OCI-LY7 (cell line): ENCODE measurements at regions not wholly inside any gene's neighbourhood (a gene's known extent, or its start where the extent isn't known, plus 50 kb on each side); places are given as distances from the start of the nearest gene placed in this dataset.

Source experiments
- BruUV-seq: library from RNA; stranded (reverse); fragments of 400-500 nt; replicated peaks from 2 replicates; lab custom pipeline; 2021; lab: Mats Ljungman, UMichigan
- CTCF ChIA-PET: fragments of 300-600 bp; sonication (Branson Sonifier 250); formaldehyde crosslinking; loops from one replicate; lab custom pipeline; 2022; ENCODE audit warnings: antibody characterized with exemption; ENCODE audit not compliant: unreplicated experiment; lab: Charles Lee
- POLR2A ChIA-PET: fragments of 300-600 bp; sonication (Branson Sonifier 250); formaldehyde crosslinking; loops from one replicate; lab custom pipeline; 2022; ENCODE audit warnings: antibody characterized with exemption; lab: Charles Lee
- DNase-seq: peaks from one replicate; pipeline ENCODE4 v3.0.0-alpha.2; 2015; ENCODE audit warnings: low spot score
- H2AFZ ChIP-seq: fragments of 200-600 bp; sonication (generic), shearing (Covaris generic); 2 replicates; pipeline ENCODE4 v1.6.1; 2014; ENCODE audit warnings: mild to moderate bottlenecking, antibody characterized with exemption, low read length, moderate library complexity
- H3K27ac ChIP-seq: fragments of 200-600 bp; sonication (generic); 2 replicates; pipeline ENCODE4 v1.5.1; 2014; ENCODE audit warnings: mixed run types, low read depth, mild to moderate bottlenecking, moderate library complexity, low read length, inconsistent platforms; ENCODE audit not compliant: poor library complexity, severe bottlenecking
- H3K36me3 ChIP-seq: fragments of 200-600 bp; sonication (generic); 2 replicates; pipeline ENCODE4 v1.6.1; 2014; ENCODE audit warnings: mild to moderate bottlenecking, antibody characterized with exemption, low read length, moderate library complexity, mixed read lengths; ENCODE audit not compliant: insufficient read depth
- H3K4me1 ChIP-seq: fragments of 200-600 bp; sonication (generic); 2 replicates; pipeline ENCODE4 v1.5.1; 2014; ENCODE audit warnings: mild to moderate bottlenecking, low read length; ENCODE audit not compliant: insufficient read depth, poor library complexity, severe bottlenecking
- H3K4me2 ChIP-seq: fragments of 200-600 bp; sonication (generic); 2 replicates; pipeline ENCODE4 v1.6.1; 2014; ENCODE audit warnings: mild to moderate bottlenecking, low read length
- H3K4me3 ChIP-seq: fragments of 200-600 bp; sonication (generic); 2 replicates; pipeline ENCODE4 v1.5.1; 2014; ENCODE audit warnings: mild to moderate bottlenecking, low read depth, low read length; ENCODE audit not compliant: poor library complexity, severe bottlenecking
- H3K79me2 ChIP-seq: fragments of 200-600 bp; sonication (generic); 2 replicates; pipeline ENCODE4 v1.6.1; 2016; ENCODE audit warnings: low read depth, mild to moderate bottlenecking, low read length, moderate library complexity, mixed read lengths; ENCODE audit not compliant: insufficient read depth
- H3K9me2 ChIP-seq: fragments of 200-600 bp; sonication (generic); 2 replicates; pipeline ENCODE4 v1.6.1; 2016; ENCODE audit warnings: mild to moderate bottlenecking, low read length, mixed read lengths; ENCODE audit not compliant: insufficient read depth
- H3K9me3 ChIP-seq: fragments of 200-600 bp; sonication (generic); 2 replicates; pipeline ENCODE4 v1.6.1; 2014; ENCODE audit warnings: mild to moderate bottlenecking, mixed run types, low read length, mixed read lengths
- H4K20me1 ChIP-seq: fragments of 200-600 bp; sonication (generic); 2 replicates; pipeline ENCODE4 v1.6.1; 2014; ENCODE audit warnings: mild to moderate bottlenecking, antibody characterized with exemption, low read length, moderate library complexity, mixed read lengths; ENCODE audit not compliant: insufficient read depth
- EZH2phosphoT487 ChIP-seq: fragments of 200-600 bp; sonication (generic); IDR thresholded peaks from 2 replicates; pipeline ENCODE4 v1.6.1; 2018; ENCODE audit warnings: low read depth, borderline replicate concordance, mild to moderate bottlenecking, mixed run types, antibody characterized with exemption, low read length, moderate library complexity, mixed read lengths
- intact Hi-C: fragments of 100-400 bp; cut with micrococcal nuclease; formaldehyde crosslinking; loops from one replicate; pipeline ENCODE4 v1.10.0; 2022; ENCODE audit not compliant: unreplicated experiment
- TF ChIP-seq, protein P1 (sequence below): fragments of 200-600 bp; sonication (generic); conservative IDR thresholded peaks from 2 replicates; pipeline ENCODE4 v1.5.1; 2014; ENCODE audit warnings: mild to moderate bottlenecking, antibody characterized with exemption, low read length, moderate library complexity, mixed read lengths

GRCh38 chr17:14011036-14011692 is 58.1 kb upstream of the COX10 start:
- BruUV-seq = no TSS peak

DNA sequence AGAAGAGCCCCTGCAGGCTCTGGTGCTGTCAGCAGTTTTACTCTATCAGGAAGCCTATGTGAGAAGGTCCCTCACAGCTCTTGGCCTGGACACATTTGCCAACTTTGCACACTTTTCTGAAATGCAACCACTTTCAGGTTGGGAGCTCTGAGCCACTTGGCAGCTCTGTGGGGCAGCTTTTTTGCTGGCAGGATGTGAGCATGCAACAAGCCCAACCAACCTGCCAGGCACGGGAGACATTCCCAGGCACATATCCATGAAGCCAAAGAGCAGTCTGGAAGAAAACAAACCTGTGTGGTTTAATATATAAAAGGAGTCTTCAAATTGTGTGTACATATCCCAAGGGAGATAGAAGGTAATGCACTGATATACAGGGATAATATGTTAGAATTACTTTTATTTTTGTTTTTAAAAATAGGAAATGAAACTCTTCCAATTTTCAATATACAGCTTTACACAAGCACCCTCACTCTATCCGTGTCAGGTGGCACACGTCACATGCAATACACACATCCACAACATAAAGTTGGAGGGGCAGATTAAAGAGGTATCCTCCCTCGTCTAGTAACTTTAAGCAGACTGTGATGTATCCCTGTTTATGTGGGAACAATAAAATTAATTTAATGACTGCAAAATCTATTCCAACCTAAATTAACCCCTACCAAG is 57.4 kb upstream of the COX10 start:
- no peak for TF ChIP-seq EZH2phosphoT487
- TF ChIP-seq, protein P1, sequence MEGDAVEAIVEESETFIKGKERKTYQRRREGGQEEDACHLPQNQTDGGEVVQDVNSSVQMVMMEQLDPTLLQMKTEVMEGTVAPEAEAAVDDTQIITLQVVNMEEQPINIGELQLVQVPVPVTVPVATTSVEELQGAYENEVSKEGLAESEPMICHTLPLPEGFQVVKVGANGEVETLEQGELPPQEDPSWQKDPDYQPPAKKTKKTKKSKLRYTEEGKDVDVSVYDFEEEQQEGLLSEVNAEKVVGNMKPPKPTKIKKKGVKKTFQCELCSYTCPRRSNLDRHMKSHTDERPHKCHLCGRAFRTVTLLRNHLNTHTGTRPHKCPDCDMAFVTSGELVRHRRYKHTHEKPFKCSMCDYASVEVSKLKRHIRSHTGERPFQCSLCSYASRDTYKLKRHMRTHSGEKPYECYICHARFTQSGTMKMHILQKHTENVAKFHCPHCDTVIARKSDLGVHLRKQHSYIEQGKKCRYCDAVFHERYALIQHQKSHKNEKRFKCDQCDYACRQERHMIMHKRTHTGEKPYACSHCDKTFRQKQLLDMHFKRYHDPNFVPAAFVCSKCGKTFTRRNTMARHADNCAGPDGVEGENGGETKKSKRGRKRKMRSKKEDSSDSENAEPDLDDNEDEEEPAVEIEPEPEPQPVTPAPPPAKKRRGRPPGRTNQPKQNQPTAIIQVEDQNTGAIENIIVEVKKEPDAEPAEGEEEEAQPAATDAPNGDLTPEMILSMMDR = no peak
- CTCF ChIA-PET = interaction anchor here (0.5 kb wide), 1 partner anchor 1387 kb away, joined by 3 read pairs; no protein-coding TSS in a partner anchor
- Histone ChIP-seq H3K27ac (no peak overlapping the region), H3K79me2 (no peaks in the 10 kb centered on the region), H3K4me2 (no peak overlapping the region), H3K4me3 (no peak overlapping the region), H3K4me1 (no peaks in the 10 kb centered on the region), H3K36me3 (no peaks in the 10 kb centered on the region), H4K20me1 (no peaks in the 10 kb centered on the region), H3K9me3 (no peaks in the 10 kb centered on the region), H2AFZ (no peak overlapping the region), H3K9me2 (no peaks in the 10 kb centered on the region)
- intact Hi-C loops = no loop called here
- POLR2A ChIA-PET = no interaction called here
- no TSS peak for BruUV-seq
- no peak for DNase-seq

More at GRCh38 chr17:14011036-14011692, 58.1 kb upstream of the COX10 start:
- intact Hi-C loops = no loop called here
- H3K9me2 ChIP-seq = no peaks in the 10 kb centered on the region
- ChIA-PET POLR2A (interaction anchor here (0.6 kb wide), 2 partner anchors 115 to 284 kb away, joined by 4 to 5 read pairs; no protein-coding TSS in a partner anchor), CTCF (no interaction called here)
- no peaks in the 10 kb centered on the region for H3K9me3 ChIP-seq
- TF ChIP-seq EZH2phosphoT487 = no peak
- no peaks in the 10 kb centered on the region for H4K20me1 ChIP-seq
- DNase-seq = no peak
- no peaks in the 10 kb centered on the region for H3K4me1 ChIP-seq
- no peak overlapping the region for H2AFZ ChIP-seq
- no peak overlapping the region for H3K27ac ChIP-seq
- H3K4me3 ChIP-seq = no peak overlapping the region
- no peak overlapping the region for H3K4me2 ChIP-seq
- H3K79me2 ChIP-seq = no peaks in the 10 kb centered on the region
- no peaks in the 10 kb centered on the region for H3K36me3 ChIP-seq

- BruUV-seq = no TSS peak
Observed at GRCh38 chr17:14014657-14015056, 54.6 kb upstream of the COX10 start.

More at GRCh38 chr17:14014657-14015056, 54.6 kb upstream of the COX10 start:
- no peak overlapping the region for H3K4me3 ChIP-seq
- no peaks in the 10 kb centered on the region for H3K36me3 ChIP-seq
- H3K9me2 ChIP-seq = no peaks in the 10 kb centered on the region
- intact Hi-C loops = no loop called here
- DNase-seq = no peak
- no peak overlapping the region for H2AFZ ChIP-seq
- ChIA-PET POLR2A (no interaction called here), CTCF (no interaction called here)
- no peaks in the 10 kb centered on the region for H3K9me3 ChIP-seq
- no peaks in the 10 kb centered on the region for H3K79me2 ChIP-seq
- no peaks in the 10 kb centered on the region for H4K20me1 ChIP-seq
- no peak overlapping the region for H3K27ac ChIP-seq
- no peak overlapping the region for H3K4me2 ChIP-seq
- H3K4me1 ChIP-seq = no peaks in the 10 kb centered on the region
- TF ChIP-seq, protein P1 = no peak
- no peak for TF ChIP-seq EZH2phosphoT487
